GM18858 (cell line): ENCODE measurements at regions not wholly inside any gene's neighbourhood (a gene's known extent, or its start where the extent isn't known, plus 50 kb on each side); places are given as distances from the start of the nearest gene placed in this dataset.

ENCODE experiments used
- ATAC-seq: cut with Tn5 transposase; IDR thresholded peaks from one replicate; pipeline ENCODE4 v1.9.1; 2021; ENCODE audit not compliant: unreplicated experiment

GRCh38 chr4:173934201-173934600 lies 349.3 kb downstream of the FBXO8 start:
- ATAC-seq = no peak

GRCh38 chr4:173932701-173933100 lies 350.8 kb downstream of the FBXO8 start:
- ATAC-seq = no peak

- no peak for ATAC-seq
These were observed 353.0 kb downstream of the FBXO8 start for GRCh38 chr4:173930329-173930967.

- no peak for ATAC-seq
These were observed 353.5 kb downstream of the FBXO8 start for GRCh38 chr4:173929921-173930320.

- peak; percentile 82 for ATAC-seq
These were observed 358.9 kb downstream of the FBXO8 start for GRCh38 chr4:173924561-173924960.

- ATAC-seq = no peak
These were observed 363.6 kb downstream of the FBXO8 start for GRCh38 chr4:173919861-173920260.

- no peak for ATAC-seq
These were observed 364.3 kb downstream of the FBXO8 start for GRCh38 chr4:173919196-173919595.

- no peak for ATAC-seq
These were observed 366.1 kb downstream of the FBXO8 start for GRCh38 chr4:173917255-173917960.

GRCh38 chr4:173913496-173913895 lies 370.0 kb downstream of the FBXO8 start:
- ATAC-seq = no peak

- ATAC-seq = no peak
These were observed 371.1 kb downstream of the FBXO8 start for GRCh38 chr4:173912384-173912783.

- ATAC-seq = no peak
These were observed 372.6 kb downstream of the FBXO8 start for GRCh38 chr4:173910891-173911290.

GRCh38 chr4:173909294-173909693 lies 374.2 kb downstream of the FBXO8 start:
- ATAC-seq = no peak

- no peak for ATAC-seq
These were observed 369.8 kb upstream of the HAND2 start for GRCh38 chr4:173899813-173900212.

GRCh38 chr4:173891072-173891471 lies 361.0 kb upstream of the HAND2 start:
- ATAC-seq = no peak

GRCh38 chr4:173883821-173884220 lies 353.8 kb upstream of the HAND2 start:
- no peak for ATAC-seq

GRCh38 chr4:173880897-173881296 lies 350.9 kb upstream of the HAND2 start:
- no peak for ATAC-seq

GRCh38 chr4:173879509-173879908 lies 349.5 kb upstream of the HAND2 start:
- ATAC-seq = no peak

- ATAC-seq = no peak
These were observed 348.7 kb upstream of the HAND2 start for GRCh38 chr4:173878701-173879100.

GRCh38 chr4:173871643-173872042 lies 341.6 kb upstream of the HAND2 start:
- no peak for ATAC-seq

- no peak for ATAC-seq
These were observed 336.4 kb upstream of the HAND2 start for GRCh38 chr4:173866322-173867026.

GRCh38 chr4:173862754-173863153 lies 332.7 kb upstream of the HAND2 start:
- no peak for ATAC-seq

- ATAC-seq = no peak
These were observed 330.1 kb upstream of the HAND2 start for GRCh38 chr4:173860094-173860493.
